ENCODE measurements at regions not wholly inside any gene's neighbourhood (a gene's known extent, or its start where the extent isn't known, plus 50 kb on each side); places are given as distances from the start of the nearest gene placed in this dataset.
"Not testable (repeated sequence)": the region's sequence is repeated elsewhere in the genome, so short reads cannot be mapped to it uniquely, and the experiment has no call there.

GRCh38 chr3:56924700-56925099 is 123.0 kb upstream of the ARHGEF3 start:
- DNase-seq: not testable (repeated sequence)

GRCh38 chr3:56923526-56924224 is 121.9 kb upstream of the ARHGEF3 start:
- DNase-seq: peak; percentile 50

DNA sequence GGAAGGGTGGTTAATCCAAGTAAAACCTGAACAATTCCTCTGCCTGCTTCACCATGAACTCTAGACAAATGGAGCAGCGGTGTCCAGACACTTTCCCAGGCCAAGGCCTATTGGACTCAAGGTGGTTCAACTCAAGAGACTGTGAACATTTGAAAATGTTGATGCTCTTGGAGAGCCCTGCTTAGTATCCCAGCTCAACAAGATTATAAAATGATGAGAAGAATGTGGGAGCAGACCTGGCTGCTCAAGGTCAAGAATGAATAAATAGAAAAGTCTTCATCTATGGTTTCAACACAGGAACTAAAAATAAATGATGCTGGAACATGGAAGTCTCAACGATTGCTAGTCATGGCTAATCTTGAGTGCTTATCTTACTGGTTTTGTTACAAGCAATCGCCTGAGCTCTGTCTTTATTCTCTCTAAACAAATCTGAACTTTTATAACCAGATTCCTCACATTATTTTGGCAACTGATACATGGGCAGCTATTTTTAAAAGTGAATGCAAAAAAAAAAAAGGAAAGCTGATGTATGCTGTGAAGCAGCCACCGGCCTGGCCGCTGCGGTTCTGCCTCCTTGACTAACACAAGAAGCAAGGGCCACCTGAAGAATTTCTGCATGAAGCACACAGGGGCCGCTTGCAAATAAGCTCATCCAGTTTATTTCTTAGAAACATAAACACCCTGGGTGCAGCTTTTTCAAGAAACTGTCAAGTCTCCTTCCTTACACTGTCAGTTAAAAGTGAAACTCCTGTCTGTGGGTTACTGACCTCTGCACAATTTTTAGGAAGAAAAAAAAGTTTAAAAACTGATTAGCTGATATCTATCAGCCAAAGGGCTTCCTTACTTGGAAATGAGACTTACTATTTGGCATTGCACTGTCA is 120.1 kb upstream of the ARHGEF3 start:
- no peak for DNase-seq

- no peak for DNase-seq
These were observed 118.0 kb upstream of the ARHGEF3 start for GRCh38 chr3:56919797-56920195.

DNA sequence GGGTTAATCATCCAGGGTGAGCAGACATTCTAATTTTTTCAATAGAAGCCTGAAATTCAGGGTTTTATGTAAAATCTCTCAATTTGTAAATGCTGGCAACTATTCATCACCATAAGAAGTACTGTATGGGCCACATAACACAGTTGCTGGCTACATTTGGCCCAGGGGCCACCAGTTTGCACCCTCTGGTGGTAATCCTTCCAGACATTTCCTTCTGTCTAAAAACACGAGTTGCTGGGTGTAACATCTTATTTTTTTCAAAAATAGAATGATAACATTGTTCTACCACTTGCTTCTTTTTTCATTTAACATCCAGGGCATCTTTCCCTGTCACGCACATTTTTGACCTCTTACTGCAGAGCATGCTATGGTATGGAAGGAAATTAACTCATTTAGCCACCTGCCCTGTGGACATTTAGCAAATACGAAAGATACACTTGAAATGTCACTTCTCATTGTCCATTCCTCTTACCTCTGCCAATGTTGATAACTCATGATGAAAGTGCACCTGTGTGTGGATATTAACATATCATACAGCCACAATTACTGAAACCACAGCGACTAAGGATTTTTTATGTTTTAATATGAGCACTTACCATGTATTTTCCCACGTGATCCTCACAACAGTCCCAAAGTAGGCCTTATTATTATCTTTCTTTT is 117.5 kb upstream of the ARHGEF3 start:
- DNase-seq: no peak

DNA sequence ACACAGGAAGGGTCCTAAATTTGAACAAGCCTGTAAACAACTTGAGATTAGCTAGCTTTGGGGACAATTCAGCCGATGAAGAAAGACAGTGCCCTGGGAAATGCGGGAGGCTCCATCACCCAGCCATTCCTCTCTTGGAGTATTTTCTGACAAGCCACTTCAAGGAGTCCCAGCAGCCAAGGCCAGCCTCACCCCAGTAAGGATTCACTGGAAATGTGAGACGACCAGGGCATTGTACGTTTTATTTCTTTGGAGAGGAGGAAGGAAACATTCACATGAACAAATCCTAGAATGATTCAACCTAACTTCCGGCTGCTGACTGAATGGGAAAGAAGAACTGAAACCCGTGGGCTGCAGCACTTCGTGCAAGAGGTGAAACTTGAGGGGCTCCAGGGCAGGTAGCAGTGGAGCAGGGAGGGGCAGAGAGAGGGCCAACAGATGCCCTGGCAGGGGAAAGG is 116.4 kb upstream of the ARHGEF3 start:
- DNase-seq: no peak

- DNase-seq: no peak
These were observed 115.8 kb upstream of the ARHGEF3 start for GRCh38 chr3:56917361-56918110.

DNA sequence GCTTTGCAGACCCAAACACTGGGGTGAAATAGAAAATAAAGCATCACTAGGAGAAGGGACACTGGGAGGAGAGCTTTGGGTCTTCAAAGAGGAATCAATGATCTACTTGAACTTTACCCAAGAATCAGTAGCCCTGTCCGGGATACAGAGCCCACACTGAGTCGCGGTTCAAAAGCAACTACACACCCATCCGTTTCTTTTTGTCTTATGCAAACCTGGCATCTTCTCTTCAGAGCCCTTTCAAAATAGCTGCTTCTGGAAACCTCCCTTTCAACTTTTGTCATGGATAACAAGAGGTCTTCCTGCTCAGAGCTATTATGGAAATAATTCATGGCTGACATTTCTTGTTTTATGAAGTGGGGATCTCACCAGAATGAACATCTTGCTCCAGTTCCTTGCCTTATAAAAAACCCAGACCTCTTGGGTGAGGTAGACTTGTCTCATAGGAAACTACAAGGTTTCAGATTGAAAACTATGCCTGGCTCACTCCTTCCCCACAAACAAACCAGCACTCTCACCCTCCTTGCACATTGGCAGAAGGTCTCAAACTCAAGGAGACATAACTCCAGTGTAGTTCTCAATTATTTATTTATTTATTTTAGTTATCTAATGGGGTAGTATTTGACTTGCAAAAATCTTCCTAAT is 115.1 kb upstream of the ARHGEF3 start:
- no peak for DNase-seq

- no peak for DNase-seq
These were observed 114.3 kb upstream of the ARHGEF3 start for GRCh38 chr3:56915966-56916586.

DNA sequence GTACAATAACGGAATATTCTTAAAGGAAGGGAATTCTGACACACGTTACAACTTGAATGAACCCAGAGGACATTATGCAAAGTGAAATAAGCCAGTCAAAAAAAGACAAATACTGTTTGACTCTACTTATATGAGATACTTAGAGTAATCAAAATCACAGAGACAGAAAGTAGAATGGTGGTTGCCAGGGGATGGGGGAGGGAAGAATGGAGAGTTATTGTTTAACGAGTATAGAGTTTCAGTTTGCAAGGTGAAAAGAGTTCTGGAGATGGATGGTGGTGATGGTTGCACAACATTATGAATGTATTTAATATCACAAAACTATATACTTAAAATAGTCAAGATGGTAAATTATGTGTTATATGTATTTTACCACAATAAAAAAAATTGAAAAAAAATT is 112.9 kb upstream of the ARHGEF3 start:
- DNase-seq: no peak

GRCh38 chr3:56911363-56911762 is 109.6 kb upstream of the ARHGEF3 start:
- no peak for DNase-seq

GRCh38 chr3:56909349-56909748 is 107.6 kb upstream of the ARHGEF3 start:
- DNase-seq: no peak

DNA sequence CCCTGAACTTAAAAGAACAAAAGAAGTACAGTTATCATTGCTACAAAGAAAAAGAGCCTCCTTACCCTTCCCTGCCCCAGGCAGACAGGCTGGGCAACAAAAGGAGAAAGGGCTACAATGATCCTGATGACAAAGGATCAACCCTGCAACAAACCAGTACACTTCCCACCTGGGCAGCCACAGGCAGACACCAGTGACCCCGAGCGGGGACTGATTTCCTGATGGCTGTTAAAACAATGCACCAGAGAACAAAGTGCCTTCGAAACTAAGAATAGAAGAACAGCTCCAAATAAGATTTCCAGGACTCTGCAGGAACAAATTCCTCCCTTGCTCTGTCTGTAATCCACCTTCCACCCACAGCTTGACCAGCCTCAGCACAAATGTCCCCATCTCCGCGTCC is 106.3 kb upstream of the ARHGEF3 start:
- no peak for DNase-seq

- DNase-seq: peak; percentile 76
These were observed 102.9 kb upstream of the ARHGEF3 start for GRCh38 chr3:56904552-56905215.

GRCh38 chr3:56903231-56903782 is 101.6 kb upstream of the ARHGEF3 start:
- DNase-seq: no peak

DNA sequence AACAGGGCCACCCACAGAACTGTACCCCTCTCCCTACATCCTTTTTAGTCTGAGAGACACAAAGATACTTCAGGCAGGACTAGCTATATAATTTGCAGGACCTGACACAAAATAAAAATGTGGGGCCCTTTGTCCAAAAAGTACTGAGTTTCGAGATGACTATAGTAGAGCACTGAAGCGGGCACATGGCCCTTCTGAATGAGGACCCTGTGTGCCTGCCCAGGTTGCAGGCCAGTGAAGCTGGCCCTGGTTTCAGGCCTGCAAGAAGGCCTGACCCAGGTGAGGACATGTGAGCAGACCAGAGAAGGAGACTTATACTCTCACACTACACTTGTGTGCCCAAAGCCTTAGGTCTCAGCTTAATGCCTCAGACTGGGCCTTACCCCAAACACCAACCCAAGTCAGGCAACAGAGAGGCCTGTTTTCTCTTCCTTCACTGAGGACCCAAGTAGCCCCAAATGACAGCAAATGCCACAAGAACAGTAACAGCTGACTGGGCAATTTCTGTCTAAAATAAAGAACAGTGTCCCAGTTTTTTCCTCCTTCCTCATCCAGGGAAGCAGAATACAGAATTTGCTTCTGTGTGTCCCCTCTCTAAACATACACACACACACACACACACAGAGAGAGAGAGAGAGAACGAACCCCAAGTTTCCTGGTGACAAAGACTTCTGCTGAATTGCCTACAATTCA is 100.9 kb upstream of the ARHGEF3 start:
- no peak for DNase-seq

- no peak for DNase-seq
These were observed 99.1 kb upstream of the ARHGEF3 start for GRCh38 chr3:56900801-56901200.

- no peak for DNase-seq
These were observed 98.1 kb upstream of the ARHGEF3 start for GRCh38 chr3:56899851-56900250.

GRCh38 chr3:56899078-56899477 is 97.3 kb upstream of the ARHGEF3 start:
- DNase-seq: no peak

GRCh38 chr3:56896357-56896756 is 94.6 kb upstream of the ARHGEF3 start:
- DNase-seq: no peak
